ENCODE measurements at regions not wholly inside any gene's neighbourhood (a gene's known extent, or its start where the extent isn't known, plus 50 kb on each side); places are given as distances from the start of the nearest gene placed in this dataset.

DNA sequence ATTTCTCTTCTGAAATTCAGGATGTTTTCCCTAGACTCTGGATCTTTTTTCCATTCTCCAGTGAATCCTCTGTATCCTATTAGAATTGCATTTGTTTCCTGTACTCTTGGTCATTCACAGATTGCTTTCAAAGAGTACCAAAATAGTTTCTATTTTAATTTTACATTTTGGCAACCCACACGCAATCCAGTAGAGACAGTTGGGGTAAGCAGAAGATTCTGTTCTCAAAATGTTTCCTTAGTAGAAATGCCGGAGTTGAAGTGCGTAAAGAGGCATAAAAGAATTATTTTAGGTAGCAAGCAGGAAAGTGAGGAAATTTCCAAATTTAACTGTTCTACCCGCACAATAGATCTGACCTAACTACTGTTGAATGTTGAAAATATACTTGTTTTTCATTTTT, 842.4 kb downstream of the LUZP2 start:
- Histone ChIP-seq H3K36me3 (ENCODE audit: control insufficient read depth, insufficient read depth, low read length) (no peaks in the 10 kb centered on the region), H3K27me3 (ENCODE audit: control insufficient read depth, insufficient read depth, low read length) (no peaks in the 10 kb centered on the region), H3K4me1 (no peaks in the 10 kb centered on the region), H3K27ac (no peak overlapping the region), H3K4me3 (ENCODE audit: low read depth, low read length) (no peak overlapping the region), H2AFZ (no peak overlapping the region), H3K9ac (no peak overlapping the region), H3K9me3 (ENCODE audit: control insufficient read depth, low read length) (no peaks in the 10 kb centered on the region), H3K79me2 (no peaks in the 10 kb centered on the region), H3K4me2 (ENCODE audit: low read length) (no peak overlapping the region)
- TF ChIP-seq CTCF (IDR thresholded peaks at IDR 0.05) = no peak

- Histone ChIP-seq H3K4me2 (ENCODE audit: low read length) (no peak overlapping the region), H3K79me2 (no peaks in the 10 kb centered on the region), H3K4me3 (ENCODE audit: low read depth, low read length) (no peak overlapping the region), H3K36me3 (ENCODE audit: control insufficient read depth, insufficient read depth, low read length) (no peaks in the 10 kb centered on the region), H3K9me3 (ENCODE audit: control insufficient read depth, low read length) (no peaks in the 10 kb centered on the region), H2AFZ (no peak overlapping the region), H3K9ac (no peak overlapping the region), H3K27ac (no peak overlapping the region), H3K27me3 (ENCODE audit: control insufficient read depth, insufficient read depth, low read length) (no peaks in the 10 kb centered on the region), H3K4me1 (no peaks in the 10 kb centered on the region)
- TF ChIP-seq CTCF (IDR thresholded peaks at IDR 0.05) = no peak
Measured at GRCh38 chr11:25349537-25349936, 852.7 kb downstream of the LUZP2 start.

GRCh38 chr11:25350899-25351803, 854.3 kb downstream of the LUZP2 start:
- Histone ChIP-seq H3K27ac (no peak overlapping the region), H3K9me3 (ENCODE audit: control insufficient read depth, low read length) (no peaks in the 10 kb centered on the region), H3K27me3 (ENCODE audit: control insufficient read depth, insufficient read depth, low read length) (no peaks in the 10 kb centered on the region), H3K79me2 (no peaks in the 10 kb centered on the region), H3K9ac (no peak overlapping the region), H3K4me3 (ENCODE audit: low read depth, low read length) (no peak overlapping the region), H3K4me2 (ENCODE audit: low read length) (no peak overlapping the region), H2AFZ (no peak overlapping the region), H3K36me3 (ENCODE audit: control insufficient read depth, insufficient read depth, low read length) (no peaks in the 10 kb centered on the region), H3K4me1 (no peaks in the 10 kb centered on the region)
- no peak for TF ChIP-seq CTCF (IDR thresholded peaks at IDR 0.05)

DNA sequence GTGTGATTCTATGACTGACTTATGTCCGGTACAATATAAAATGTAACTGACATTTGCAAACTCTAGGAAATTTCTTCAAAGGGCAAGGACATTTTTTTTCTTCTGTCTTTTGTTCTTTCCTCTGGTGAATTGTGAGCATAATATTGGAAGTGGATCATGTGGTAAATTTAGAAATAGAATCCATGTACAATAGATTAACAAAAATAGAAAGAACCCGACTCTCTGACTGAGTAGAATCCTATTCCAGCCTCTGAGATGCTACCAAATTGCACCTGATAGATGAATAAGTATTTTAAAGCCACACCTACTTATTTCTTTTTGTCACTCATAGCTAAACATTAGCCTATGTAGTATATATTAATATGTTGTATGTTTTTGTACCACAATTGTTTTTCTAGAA, 860.3 kb downstream of the LUZP2 start:
- no peak overlapping the region for H3K9ac ChIP-seq
- H3K27me3 ChIP-seq (ENCODE audit: control insufficient read depth, insufficient read depth, low read length) = no peaks in the 10 kb centered on the region
- H3K36me3 ChIP-seq (ENCODE audit: control insufficient read depth, insufficient read depth, low read length) = no peaks in the 10 kb centered on the region
- H3K4me1 ChIP-seq = no peaks in the 10 kb centered on the region
- TF ChIP-seq CTCF (IDR thresholded peaks at IDR 0.05) = no peak
- H3K9me3 ChIP-seq (ENCODE audit: control insufficient read depth, low read length) = no peaks in the 10 kb centered on the region
- H2AFZ ChIP-seq = no peak overlapping the region
- H3K27ac ChIP-seq = no peak overlapping the region
- H3K79me2 ChIP-seq = no peaks in the 10 kb centered on the region
- no peak overlapping the region for H3K4me2 ChIP-seq (ENCODE audit: low read length)
- no peak overlapping the region for H3K4me3 ChIP-seq (ENCODE audit: low read depth, low read length)

DNA sequence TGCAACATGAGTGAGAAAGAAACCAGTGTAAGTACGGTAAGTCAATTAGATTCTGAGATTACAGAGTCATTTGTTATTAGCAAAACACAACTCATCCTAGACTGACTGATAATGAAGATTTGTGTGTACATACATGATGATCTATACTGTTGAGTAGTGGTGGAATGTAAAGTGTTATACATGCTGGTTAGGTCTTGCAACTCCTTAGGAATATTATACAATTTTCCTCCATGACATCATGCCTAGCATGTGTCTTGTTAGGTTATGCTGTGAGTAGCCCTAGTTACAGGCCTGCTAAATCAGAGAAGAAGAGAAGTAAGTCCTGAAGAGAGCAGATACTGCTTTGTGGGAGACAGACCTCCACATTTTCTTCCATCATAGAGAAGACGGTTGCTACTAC, 880.6 kb downstream of the LUZP2 start:
- H3K4me1 ChIP-seq = no peaks in the 10 kb centered on the region
- no peaks in the 10 kb centered on the region for H3K27me3 ChIP-seq (ENCODE audit: control insufficient read depth, insufficient read depth, low read length)
- no peak overlapping the region for H3K4me2 ChIP-seq (ENCODE audit: low read length)
- no peaks in the 10 kb centered on the region for H3K79me2 ChIP-seq
- H3K9me3 ChIP-seq (ENCODE audit: control insufficient read depth, low read length) = no peaks in the 10 kb centered on the region
- H3K9ac ChIP-seq = no peak overlapping the region
- TF ChIP-seq CTCF (IDR thresholded peaks at IDR 0.05) = no peak
- no peaks in the 10 kb centered on the region for H3K36me3 ChIP-seq (ENCODE audit: control insufficient read depth, insufficient read depth, low read length)
- H3K4me3 ChIP-seq (ENCODE audit: low read depth, low read length) = no peak overlapping the region
- H3K27ac ChIP-seq = no peak overlapping the region
- H2AFZ ChIP-seq = no peak overlapping the region
